Activated T-helper 17 cell treated with anti-CD3 and anti-CD28 coated beads, Interleukin-2, amount 50 U/mL, for 72 hours (primary cell): ENCODE measurements at regions not wholly inside any gene's neighbourhood (a gene's known extent, or its start where the extent isn't known, plus 50 kb on each side); places are given as distances from the start of the nearest gene placed in this dataset.
"Not testable (repeated sequence)": the region's sequence is repeated elsewhere in the genome, so short reads cannot be mapped to it uniquely, and the experiment has no call there.

Experiments used
- ATAC-seq: fragments of 150-1000 bp; cut with Tn5 transposase; replicated peaks from 2 replicates; pipeline ENCODE4 v1.10.0; 2021; ENCODE audit warnings: mild to moderate bottlenecking, moderate library complexity
- H3K27ac Mint-ChIP-seq: one replicate; pipeline ENCODE4 v1.8.0; 2022; ENCODE audit warnings: mixed read lengths
- H3K27me3 Mint-ChIP-seq: one replicate; pipeline ENCODE4 v1.8.0; 2022; ENCODE audit warnings: mixed read lengths
- H3K36me3 Mint-ChIP-seq: one replicate; pipeline ENCODE4 v1.8.0; 2022; ENCODE audit warnings: low read depth, mild to moderate bottlenecking, mixed read lengths
- H3K4me1 Mint-ChIP-seq: one replicate; pipeline ENCODE4 v1.8.0; 2022; ENCODE audit warnings: mixed read lengths
- H3K4me3 Mint-ChIP-seq: one replicate; pipeline ENCODE4 v1.8.0; 2022; ENCODE audit warnings: mild to moderate bottlenecking, mixed read lengths
- H3K9me3 Mint-ChIP-seq: one replicate; pipeline ENCODE4 v1.8.0; 2022; ENCODE audit warnings: mixed read lengths

DNA sequence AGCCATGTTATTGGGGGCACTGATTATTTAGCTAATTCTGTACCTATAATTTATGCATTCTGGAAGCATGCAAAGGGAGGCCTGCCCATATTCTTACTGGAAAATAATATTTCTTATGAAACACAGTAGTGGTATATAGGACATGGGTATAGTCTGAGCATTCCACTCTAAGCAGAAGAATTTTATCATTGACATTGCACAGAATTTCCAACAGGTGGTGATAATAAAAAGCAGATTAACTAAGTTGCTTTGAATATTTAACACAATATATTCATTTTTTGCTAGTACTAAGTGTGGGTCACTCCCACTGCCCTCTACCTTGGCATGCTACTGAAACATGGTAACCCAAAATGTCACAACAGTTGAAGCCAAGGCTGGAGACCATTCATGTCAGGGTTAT is 728.8 kb upstream of the FAT3 start:
- no peaks in the 10 kb centered on the region for H3K4me1 Mint-ChIP-seq
- no peaks in the 10 kb centered on the region for H3K27me3 Mint-ChIP-seq
- no peaks in the 10 kb centered on the region for H3K36me3 Mint-ChIP-seq
- no peak overlapping the region for H3K4me3 Mint-ChIP-seq
- ATAC-seq, result no peak
- H3K27ac Mint-ChIP-seq, result no peak overlapping the region
- peaks cover 7% of the 10 kb centered on the region for H3K9me3 Mint-ChIP-seq

DNA sequence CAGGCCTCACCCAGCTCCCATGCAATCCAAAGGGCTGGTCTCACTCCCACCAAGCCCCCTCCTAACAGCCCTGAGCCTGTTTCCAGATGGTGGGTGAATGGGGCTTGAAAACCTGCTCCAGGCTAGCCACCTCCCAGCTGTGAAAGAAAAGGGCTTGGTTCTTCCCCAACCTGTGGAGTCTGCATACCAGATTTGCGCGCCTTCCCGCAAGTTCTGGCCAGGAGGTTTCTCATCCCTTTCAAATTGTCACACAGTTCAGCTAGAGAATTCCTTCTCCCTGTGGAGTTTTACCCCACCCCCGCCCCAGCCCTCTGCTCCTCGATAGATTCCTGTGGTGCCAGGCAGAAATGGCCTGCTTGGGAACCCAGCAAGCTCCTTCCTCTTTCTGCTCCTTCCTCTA is 734.6 kb upstream of the FAT3 start:
- Mint-ChIP-seq H3K9me3 (peaks cover 37% of the 10 kb centered on the region), H3K27me3 (no peaks in the 10 kb centered on the region), H3K4me3 (no peak overlapping the region), H3K4me1 (no peaks in the 10 kb centered on the region), H3K27ac (no peak overlapping the region), H3K36me3 (no peaks in the 10 kb centered on the region)
- no peak for ATAC-seq

DNA sequence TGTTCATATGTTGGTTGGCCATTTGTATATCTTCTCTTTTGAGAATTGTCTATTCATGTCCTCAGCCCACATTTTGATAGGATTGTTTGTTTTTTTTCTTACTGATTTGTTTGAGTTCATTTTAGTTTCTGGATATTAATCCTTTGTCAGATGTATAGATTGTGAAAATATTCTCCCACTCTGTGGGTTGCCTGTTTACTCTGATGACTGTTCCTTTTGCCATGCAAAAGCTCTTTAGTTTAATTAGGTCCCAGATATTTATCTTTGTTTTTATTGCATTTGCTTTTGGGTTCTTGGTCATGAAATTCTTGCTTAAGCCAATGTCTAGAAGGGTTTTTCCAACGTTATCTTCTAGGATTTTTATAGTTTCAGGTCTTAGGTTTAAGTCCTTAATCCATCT is 740.7 kb upstream of the FAT3 start:
- not testable (repeated sequence) for H3K4me1 Mint-ChIP-seq, H3K4me3 Mint-ChIP-seq, ATAC-seq, H3K27ac Mint-ChIP-seq, H3K27me3 Mint-ChIP-seq, H3K36me3 Mint-ChIP-seq
- peaks cover 35% of the 10 kb centered on the region for H3K9me3 Mint-ChIP-seq

DNA sequence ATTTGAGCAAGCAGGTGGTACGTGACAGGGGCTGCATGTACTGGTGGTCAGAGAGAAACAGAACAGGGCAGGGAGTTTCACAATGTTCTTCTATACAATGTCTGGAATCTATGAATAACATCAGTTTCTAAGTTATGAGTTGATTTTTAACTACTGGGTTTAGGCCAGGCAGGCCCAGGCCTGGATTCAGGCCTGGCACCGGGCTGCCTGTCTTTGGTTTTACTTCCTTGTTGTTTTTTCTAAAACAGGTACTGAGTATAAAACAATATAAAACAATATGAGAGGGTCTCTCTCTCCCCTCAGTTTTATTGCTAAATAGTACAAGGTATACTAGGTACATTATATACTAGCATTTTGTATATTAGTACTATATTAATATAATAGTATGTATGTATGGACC is 742.7 kb upstream of the FAT3 start:
- H3K27me3 Mint-ChIP-seq, H3K4me3 Mint-ChIP-seq, ATAC-seq: not testable (repeated sequence)

DNA sequence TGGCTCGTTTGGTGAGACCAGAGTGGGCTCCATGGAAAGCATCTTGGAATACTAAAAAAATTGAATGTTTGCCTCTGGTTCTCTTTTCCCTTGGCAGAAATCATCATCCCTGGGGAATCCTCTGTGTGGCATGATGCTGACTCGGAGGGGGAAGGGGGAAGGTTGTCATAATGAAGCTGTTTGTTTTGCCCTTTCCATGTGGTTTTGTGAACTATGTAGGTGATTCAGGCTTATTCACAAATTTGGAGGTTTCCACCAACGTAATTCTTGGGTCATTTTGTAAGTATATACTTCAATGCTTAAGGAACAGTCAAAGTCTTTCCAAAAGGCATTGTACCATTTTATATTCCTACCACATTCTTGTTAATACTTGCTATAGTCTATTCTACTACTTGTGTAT is 754.0 kb upstream of the FAT3 start:
- no peaks in the 10 kb centered on the region for H3K4me1 Mint-ChIP-seq
- no peak overlapping the region for H3K4me3 Mint-ChIP-seq
- no peak for ATAC-seq
- peaks cover 11% of the 10 kb centered on the region for H3K9me3 Mint-ChIP-seq
- no peak overlapping the region for H3K27ac Mint-ChIP-seq
- H3K36me3 Mint-ChIP-seq, result no peaks in the 10 kb centered on the region
- H3K27me3 Mint-ChIP-seq, result no peaks in the 10 kb centered on the region

More for the DNA sequence above, 742.7 kb upstream of the FAT3 start:
- peaks cover 28% of the 10 kb centered on the region for H3K9me3 Mint-ChIP-seq
- not testable (repeated sequence) for H3K36me3 Mint-ChIP-seq, H3K27ac Mint-ChIP-seq, H3K4me1 Mint-ChIP-seq

DNA sequence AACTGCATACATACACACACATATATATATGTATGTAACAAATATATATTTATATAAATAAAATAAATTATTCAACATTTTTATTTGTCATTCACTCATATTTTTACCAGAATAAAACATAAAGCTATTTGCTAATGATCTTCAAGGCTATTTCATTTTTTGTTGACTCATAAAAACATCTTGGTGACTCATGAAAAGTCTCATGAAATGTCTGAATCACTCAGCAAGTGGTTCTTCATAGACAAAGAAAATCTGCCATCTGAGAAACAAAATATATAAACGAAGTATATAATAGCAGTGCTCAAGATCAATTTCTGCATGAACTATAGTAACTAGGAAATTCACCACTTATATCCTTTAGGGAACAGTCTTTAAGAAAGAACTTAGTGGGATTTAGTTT is 764.8 kb upstream of the FAT3 start:
- Mint-ChIP-seq H3K4me1 (no peaks in the 10 kb centered on the region), H3K27me3 (no peaks in the 10 kb centered on the region), H3K36me3 (no peaks in the 10 kb centered on the region), H3K9me3 (peaks cover 3% of the 10 kb centered on the region), H3K4me3 (no peak overlapping the region), H3K27ac (no peak overlapping the region)
- ATAC-seq, result no peak

DNA sequence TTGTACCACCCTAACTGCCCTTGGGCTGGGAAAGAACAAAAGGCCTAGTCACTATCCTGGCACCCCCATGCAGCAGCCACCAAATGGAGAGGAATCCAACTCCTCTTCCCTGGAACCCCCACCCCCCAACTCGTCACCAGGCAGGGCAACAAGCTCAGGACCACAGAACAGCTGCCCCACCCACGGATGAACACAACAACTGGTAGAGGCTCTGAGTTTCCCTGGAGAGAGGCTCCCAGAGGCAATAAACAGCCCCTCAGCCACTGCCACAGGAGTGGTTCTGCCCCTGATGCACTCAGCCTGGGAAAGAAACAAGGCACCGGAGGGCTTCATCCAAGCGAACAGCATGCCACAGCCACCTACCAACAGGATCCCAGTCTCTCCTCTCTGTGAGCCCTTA is 778.4 kb upstream of the FAT3 start:
- no peaks in the 10 kb centered on the region for H3K4me1 Mint-ChIP-seq
- H3K9me3 Mint-ChIP-seq, result peaks cover 10% of the 10 kb centered on the region
- no peak overlapping the region for H3K27ac Mint-ChIP-seq
- H3K4me3 Mint-ChIP-seq, result no peak overlapping the region
- ATAC-seq, result no peak
- no peaks in the 10 kb centered on the region for H3K27me3 Mint-ChIP-seq
- H3K36me3 Mint-ChIP-seq, result no peaks in the 10 kb centered on the region

DNA sequence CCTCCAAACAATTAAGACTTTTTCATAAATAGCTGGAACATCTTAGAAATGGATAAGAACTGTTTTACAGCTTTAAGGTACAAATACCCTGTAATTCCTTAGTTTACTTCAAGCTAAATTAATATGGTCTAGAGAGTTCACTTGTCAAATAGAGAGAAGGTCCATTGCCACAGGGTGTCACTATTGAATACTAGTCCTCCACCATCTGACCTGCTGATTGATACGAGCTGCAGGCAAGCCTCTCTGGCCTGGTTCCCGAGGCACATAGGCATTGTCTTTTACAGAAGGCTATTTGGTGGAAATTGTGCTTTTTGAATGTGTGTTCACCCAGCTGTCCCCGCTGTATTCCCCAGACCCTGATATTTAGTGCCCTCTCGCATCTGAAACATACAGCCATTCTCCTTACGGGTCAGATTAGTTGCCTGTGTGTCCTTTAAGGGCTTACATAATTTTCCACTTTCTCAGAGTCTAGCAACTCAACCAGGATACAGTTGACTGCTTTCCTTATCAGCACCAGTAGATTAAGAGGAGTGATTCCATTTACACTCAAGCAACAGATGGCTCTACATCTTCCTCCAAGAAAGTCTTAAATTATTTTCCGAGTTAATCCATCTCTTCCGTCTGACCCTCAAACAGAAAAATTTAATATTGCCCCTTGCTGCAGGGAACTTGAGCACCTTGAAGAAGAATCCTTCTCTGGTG is 788.8 kb upstream of the FAT3 start:
- H3K4me1 Mint-ChIP-seq, result no peaks in the 10 kb centered on the region
- H3K9me3 Mint-ChIP-seq, result peaks cover 15% of the 10 kb centered on the region
- no peaks in the 10 kb centered on the region for H3K36me3 Mint-ChIP-seq
- H3K27ac Mint-ChIP-seq, result no peak overlapping the region
- ATAC-seq, result no peak
- H3K27me3 Mint-ChIP-seq, result no peaks in the 10 kb centered on the region
- no peak overlapping the region for H3K4me3 Mint-ChIP-seq

DNA sequence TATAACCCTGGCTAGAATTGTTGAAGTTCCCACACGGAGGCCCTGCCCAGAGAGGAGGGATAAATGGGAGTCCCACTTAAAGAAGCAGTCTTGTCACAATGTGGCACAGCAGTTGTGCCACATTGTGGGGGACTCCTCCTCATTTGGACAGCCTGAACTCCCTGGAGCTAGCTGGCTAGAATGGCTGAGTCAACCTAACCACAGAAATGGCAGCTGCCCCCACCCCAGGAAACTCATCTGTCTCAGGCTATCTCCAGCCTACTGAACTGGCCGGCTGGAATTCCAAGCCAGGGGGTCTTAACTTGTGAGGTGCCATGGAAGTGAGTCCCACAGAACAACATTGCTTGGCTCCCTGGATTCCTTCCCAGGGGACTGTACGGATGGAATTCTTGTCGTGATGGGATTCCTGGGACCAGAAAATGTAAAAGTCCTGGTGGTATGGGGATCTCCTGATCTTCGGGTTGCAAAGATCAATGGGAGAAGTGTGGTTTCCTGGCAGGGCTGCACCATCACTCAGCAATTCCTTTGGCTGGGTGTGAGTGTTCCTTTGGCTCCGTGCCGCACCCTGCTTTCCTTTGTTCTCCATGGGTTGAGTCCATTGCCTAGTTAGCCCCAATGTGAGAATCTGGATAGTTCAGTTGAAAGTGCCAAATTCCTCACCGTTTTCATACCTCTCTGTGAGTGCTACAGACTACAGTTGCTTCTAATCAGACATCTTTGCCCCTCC is 791.2 kb upstream of the FAT3 start:
- H3K27me3 Mint-ChIP-seq, result no peaks in the 10 kb centered on the region
- H3K4me1 Mint-ChIP-seq, result no peaks in the 10 kb centered on the region
- ATAC-seq, result no peak
- H3K9me3 Mint-ChIP-seq, result peaks cover 13% of the 10 kb centered on the region
- H3K36me3 Mint-ChIP-seq, result no peaks in the 10 kb centered on the region
- no peak overlapping the region for H3K4me3 Mint-ChIP-seq
- H3K27ac Mint-ChIP-seq, result no peak overlapping the region

DNA sequence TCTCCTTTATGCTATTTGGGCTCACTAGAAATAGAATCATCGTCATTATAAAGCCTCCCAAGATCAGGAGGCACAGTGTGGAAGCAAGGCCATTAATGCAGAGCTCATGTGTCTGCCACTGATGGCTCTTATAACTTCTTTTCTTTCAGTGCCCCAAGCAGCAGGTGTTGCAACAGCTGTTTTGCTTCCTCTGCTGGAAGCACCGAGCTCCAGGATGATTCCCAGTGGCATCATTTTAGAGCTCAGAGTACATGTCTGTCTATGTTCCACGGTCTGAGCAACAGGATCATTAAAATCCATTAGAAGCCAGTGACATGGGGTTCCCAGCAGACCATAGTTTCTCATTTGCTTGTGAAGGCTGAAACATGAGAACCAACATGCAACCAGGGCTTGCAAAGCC is 803.0 kb upstream of the FAT3 start:
- no peak overlapping the region for H3K27ac Mint-ChIP-seq

DNA sequence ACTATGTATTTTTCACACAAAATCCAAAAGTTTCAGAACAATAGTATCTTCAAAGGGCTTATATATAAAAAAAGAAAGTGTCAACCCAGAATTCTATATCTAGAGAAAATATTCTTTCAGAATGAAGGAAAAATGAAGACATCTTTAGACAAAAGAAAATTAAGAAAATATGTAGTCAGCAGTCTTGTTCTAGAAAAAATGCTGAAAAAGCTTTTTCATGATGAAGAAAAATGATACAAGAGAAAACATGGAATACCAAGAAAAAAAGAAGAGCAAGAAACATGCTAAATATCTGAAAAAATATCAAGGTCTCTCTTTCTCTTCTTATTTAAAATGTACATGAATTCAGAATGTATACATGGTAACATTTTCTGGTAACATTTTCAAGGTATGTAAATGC is 816.8 kb upstream of the FAT3 start:
- Mint-ChIP-seq H3K27ac (no peak overlapping the region), H3K9me3 (no peaks in the 10 kb centered on the region), H3K27me3 (no peaks in the 10 kb centered on the region), H3K4me3 (no peak overlapping the region), H3K4me1 (no peaks in the 10 kb centered on the region), H3K36me3 (no peaks in the 10 kb centered on the region)
- ATAC-seq, result no peak

More for the DNA sequence above, 803.0 kb upstream of the FAT3 start:
- no peaks in the 10 kb centered on the region for H3K27me3 Mint-ChIP-seq
- no peak overlapping the region for H3K4me3 Mint-ChIP-seq
- no peaks in the 10 kb centered on the region for H3K4me1 Mint-ChIP-seq
- H3K9me3 Mint-ChIP-seq, result peaks cover 18% of the 10 kb centered on the region
- no peaks in the 10 kb centered on the region for H3K36me3 Mint-ChIP-seq
- ATAC-seq, result no peak

DNA sequence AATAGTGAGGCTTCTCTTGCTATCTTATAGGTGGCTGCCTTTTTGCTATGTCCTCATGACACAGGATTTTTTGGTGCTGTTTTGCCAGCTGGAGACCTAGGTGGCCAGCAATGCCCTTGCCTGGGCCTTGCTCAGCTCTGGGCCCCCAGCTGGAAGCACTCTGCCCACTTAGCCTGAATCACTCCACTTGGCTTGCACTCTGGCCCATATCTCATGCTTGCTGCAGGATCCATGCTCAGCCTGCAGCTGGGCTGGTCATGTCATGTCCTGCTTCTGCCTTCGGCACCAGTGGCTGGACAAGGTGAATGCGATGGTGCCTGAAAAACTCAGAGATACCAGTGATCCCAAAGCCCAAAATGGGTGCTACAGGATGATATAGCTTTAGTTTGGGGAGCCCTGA is 818.6 kb upstream of the FAT3 start:
- Mint-ChIP-seq H3K27ac (no peak overlapping the region), H3K36me3 (no peaks in the 10 kb centered on the region), H3K4me3 (no peak overlapping the region), H3K27me3 (no peaks in the 10 kb centered on the region), H3K9me3 (no peaks in the 10 kb centered on the region), H3K4me1 (no peaks in the 10 kb centered on the region)
- no peak for ATAC-seq

DNA sequence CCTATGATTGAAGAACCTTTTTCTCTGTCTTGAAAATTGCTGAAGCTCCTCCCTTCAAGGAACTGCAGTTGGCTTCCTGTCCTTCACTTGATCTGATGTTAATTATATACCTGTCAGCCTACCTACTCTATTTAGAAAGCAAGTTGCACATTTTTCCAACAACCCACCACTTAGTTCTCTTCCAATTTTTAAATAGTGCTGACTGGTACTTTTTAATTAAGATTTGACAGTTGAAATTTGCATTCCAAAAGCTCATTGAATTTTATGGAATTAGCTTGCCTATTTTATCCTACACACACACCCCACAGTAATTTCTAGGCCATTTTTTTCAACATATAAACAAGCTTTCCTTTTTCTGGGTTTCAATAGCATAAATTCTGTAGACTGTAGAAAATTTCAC is 820.3 kb upstream of the FAT3 start:
- Mint-ChIP-seq H3K9me3 (peaks cover under 1% of the 10 kb centered on the region), H3K27ac (no peak overlapping the region), H3K27me3 (no peaks in the 10 kb centered on the region), H3K4me3 (no peak overlapping the region), H3K36me3 (no peaks in the 10 kb centered on the region), H3K4me1 (no peaks in the 10 kb centered on the region)
- ATAC-seq, result no peak

DNA sequence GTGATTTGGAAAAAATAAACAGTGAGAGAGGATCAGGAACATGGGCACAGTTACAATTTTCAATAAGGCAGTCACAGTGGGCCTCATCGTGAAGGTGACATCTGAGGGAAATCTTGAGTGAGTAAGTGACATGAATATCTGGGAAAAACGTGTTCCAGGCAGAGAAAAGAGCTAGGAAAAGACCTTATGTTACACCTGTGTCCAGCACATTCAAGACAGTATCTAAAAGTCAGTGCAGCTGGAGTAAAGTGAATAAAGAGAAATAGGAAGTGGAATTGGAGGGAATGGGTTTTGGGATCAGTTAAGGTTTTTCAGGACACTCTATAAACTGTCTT is 827.5 kb upstream of the FAT3 start:
- no peaks in the 10 kb centered on the region for H3K27me3 Mint-ChIP-seq
- H3K27ac Mint-ChIP-seq, result no peak overlapping the region
- H3K4me3 Mint-ChIP-seq, result no peak overlapping the region
- no peaks in the 10 kb centered on the region for H3K4me1 Mint-ChIP-seq
- H3K9me3 Mint-ChIP-seq, result peaks cover 22% of the 10 kb centered on the region
- no peaks in the 10 kb centered on the region for H3K36me3 Mint-ChIP-seq
- no peak for ATAC-seq

DNA sequence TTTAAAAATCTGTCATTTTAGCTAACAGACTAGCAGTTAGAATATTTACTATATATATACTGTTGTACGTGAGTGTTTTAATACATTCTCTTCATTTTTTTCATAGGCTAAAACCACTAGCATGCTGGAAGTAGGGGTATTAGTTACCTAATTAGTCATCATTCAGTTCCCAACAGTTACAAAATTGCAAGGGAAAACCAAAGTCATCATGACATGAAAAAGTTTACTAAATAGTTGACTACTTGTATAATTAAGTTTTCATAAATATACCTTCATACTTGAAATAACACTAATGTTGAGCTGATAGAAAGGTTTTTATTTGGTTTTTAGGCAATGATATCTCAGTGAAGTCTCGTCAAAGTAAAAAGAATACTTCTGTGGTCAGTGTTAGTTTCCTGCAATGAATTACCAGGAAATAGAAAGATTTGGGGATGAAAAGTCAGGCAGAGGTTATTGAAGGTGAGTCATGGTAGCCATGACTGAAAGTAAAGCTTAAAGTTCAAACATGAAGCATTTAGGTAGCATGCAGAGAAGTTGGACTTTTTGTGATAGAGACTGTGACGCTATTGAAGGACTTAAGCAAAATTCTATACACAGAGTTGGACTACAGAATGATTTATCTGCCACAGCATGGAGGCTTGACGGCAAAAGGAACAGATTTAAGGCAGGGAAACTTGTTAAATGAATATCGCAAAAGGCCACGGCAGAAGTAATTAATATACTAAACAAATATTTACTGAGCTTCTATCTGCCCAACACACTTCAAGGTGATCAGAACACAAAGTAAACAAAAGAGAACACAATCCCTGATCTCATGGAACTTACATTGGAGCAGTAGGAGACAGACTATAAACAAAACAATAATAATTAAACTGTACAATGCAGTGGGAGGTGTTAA is 828.1 kb upstream of the FAT3 start:
- Mint-ChIP-seq H3K9me3 (peaks cover 25% of the 10 kb centered on the region), H3K27ac (no peak overlapping the region), H3K27me3 (no peaks in the 10 kb centered on the region), H3K36me3 (no peaks in the 10 kb centered on the region), H3K4me1 (no peaks in the 10 kb centered on the region), H3K4me3 (no peak overlapping the region)
- ATAC-seq, result no peak
